HS-27A (cell line): ENCODE measurements at regions not wholly inside any gene's neighbourhood (a gene's known extent, or its start where the extent isn't known, plus 50 kb on each side); places are given as distances from the start of the nearest gene placed in this dataset.
"Not testable (repeated sequence)": the region's sequence is repeated elsewhere in the genome, so short reads cannot be mapped to it uniquely, and the experiment has no call there.

Source experiments
- DNase-seq: peaks from one replicate; pipeline ENCODE4 v3.0.0-alpha.2; 2012; ENCODE audit warnings: low read depth, missing footprints

DNA sequence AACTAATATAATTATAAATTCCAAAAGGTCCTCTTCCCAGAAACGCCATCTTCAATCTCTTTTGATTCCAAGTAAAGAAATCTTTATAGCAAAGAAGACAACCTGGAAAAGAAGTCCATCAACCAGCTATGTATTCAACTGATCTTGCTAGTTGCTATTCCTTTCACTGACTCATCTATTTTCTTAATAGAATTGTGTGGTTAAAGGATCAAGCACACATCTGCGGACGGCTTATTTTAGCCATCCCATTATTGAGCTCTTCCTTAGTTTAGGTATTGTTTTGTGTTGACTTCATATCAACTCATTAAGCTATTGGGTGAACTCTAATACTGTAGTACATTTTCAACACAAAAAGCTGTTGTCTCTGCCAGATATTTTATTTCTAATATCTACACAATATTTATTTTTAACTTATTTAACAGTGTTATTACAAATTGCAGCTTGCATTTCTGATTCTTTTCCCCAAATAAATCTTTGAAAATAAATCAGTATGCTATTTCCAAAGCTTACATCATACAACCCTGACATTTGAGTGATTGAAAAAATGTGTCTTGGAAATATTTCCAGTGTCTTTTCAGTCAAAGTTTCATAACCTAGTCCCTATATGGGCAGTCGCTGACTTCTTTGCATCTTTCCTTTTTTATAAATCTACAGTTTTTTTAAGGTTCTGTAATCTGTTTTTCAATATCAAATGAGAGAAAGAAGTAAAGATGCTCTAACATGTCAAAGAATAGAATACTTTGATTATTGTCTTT is 158.8 kb upstream of the SPRY2 start:
- no peak for DNase-seq

DNA sequence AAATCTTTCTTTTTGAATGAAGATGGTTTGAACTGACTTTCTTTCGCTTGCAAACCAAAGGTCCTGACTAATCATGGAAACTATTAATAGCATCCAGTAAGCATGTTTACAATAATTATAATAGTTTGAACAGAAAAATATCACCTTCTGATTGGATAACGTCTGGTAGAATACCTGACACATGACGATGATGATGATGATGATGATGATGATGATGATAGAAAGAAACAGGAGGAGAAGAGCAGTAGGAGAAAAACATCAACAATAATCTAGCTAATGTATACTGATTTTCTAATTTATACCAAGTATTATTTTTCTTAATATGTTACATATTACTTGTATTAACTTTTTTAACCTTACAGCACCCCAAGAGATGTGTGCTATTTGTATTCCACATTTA is 157.5 kb upstream of the SPRY2 start:
- DNase-seq, result no peak

DNA sequence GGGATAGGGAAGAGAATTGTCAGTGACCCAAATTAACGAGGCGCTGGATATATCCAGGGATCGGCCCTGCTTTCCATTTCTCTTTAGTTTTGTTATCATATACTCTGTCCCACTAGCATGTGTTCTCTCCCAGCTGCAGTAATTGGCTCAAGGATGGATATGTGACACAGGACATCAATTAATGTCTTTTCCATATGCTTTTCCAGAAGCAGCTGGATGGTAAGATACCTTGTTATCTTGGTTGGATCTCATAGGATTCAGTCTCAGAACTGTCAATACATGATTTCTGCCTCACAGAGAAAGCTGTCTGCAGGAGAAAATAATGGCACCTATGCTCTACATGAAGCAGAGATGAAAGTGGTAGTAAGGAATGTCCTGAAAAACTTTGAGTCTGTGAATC is 157.1 kb upstream of the SPRY2 start:
- DNase-seq, result no peak

DNA sequence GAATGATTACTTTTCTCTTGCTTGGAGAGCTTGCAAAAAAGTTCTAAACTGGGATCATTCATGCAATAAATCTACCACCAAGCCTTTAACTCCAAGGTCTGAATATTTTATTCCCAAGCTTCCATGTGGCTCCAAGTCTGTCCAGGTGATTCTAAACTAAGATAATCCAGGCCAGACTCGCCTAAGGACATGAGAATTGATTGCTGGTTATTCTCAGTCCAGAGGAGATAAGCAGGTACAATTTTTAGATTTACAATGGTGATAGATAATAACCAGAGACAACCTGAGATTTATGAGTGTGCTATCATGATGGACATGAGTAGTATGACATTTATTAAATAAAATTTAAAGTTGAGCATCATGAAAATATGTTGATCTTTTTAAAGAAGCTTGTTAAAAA is 156.5 kb upstream of the SPRY2 start:
- no peak for DNase-seq

DNA sequence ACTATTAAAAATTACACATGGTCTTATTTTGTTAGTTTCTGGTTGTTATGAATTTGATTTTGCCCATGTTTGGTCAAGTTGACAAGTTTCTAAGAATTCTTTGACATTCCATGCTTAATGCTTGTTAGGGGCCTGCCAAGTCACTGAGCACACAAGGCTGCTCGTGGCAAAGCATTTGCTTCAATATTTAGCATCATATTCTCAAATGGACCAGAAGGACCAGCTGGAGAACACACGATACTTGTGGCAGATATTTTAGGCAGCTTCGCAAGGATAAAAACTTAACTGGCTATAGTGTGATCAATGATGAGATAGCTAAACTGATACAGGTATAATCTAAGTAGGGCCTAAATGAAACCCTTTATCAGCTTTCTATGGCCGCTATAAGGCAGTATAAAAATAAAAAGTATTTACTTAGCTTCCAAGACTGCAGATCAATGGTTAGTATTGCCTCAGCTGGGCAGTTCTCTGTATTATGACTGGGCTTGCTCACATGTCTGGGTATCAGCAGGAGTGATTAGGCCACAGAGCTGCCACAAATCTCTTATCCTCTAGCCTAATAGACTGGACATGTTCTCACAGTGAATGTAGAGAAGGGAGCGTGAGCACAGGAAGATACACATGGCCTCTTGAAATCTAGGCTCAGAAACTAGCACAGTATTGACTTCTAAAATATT is 155.9 kb upstream of the SPRY2 start:
- no peak for DNase-seq

DNA sequence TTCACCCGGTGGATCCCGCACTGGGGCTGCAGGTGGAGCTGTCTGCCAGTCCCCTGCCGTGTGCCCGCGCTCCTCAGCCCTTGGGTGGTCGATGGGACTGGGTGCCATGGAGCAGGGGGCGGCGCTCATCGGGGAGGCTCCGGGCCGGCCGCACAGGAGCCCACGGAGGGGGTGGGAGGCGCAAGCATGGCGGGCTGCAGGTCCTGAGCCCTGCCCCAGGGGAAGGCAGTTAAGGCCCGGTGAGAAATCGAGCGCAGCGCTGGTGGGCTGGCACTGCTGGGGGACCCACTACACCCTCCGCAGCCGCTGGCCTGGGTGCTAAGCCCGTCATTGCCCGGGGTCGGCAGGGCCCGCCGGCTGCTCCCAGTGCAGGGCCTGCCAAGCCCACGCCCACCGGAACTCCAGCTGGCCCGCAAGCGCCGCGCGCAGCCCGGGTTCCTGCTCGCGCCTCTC is 149.6 kb upstream of the SPRY2 start:
- not testable (repeated sequence) for DNase-seq

DNA sequence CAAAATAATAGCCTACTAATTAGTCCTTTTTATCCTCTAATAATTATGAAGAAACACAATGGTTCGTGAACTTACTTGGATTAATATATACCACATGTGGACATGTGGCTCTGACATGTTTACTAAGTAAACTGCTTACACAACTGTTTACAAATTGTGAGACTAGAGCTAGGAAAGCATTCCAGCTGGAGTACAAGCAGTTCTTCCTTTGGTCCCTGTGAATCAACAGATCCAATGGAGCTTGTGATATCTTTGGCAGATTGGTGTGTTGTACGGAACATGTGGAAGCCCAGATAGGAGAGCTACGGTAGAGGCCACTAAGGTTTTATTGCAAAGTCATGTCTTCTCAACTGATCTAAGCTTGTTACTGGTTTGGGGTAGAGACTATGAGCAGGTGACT is 145.5 kb upstream of the SPRY2 start:
- DNase-seq, result no peak

DNA sequence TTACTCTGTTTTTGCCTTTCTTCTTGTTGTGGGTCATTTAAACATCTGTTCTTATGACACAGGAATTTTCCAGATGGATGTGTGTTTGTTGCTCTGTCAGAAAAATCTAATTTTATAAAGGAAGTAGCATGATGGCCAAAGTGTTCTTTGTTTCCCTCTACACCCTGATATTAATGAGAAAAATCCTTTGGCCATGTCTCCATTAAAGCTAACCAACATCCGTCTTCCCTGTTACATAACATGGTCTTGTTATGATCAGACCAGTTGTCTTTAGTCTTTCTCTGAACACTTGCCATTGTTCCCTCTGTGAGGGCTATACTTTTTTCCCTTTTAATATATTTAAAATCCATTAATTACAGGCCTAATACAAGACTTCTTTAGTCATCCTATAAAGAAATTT is 142.2 kb upstream of the SPRY2 start:
- DNase-seq, result no peak

DNA sequence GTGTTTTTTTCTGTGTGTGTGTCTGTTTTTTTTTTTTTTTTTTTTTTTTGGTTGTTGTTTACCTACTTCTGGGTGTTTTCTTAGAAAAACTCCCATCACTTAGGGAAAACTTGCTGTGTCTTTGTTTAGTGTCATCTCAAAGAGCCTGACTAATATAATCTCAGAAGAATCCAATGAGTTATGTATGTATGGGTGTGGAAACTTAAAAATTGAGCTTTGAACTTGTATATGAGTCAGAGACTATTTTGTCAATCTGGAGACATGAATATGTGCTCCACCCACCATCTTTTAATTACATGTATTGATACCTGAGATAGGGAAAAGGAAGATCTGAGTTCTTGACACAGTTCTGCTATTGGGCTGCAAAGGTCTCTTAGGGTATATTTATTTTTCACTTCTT is 140.7 kb upstream of the SPRY2 start:
- DNase-seq, result no peak

DNA sequence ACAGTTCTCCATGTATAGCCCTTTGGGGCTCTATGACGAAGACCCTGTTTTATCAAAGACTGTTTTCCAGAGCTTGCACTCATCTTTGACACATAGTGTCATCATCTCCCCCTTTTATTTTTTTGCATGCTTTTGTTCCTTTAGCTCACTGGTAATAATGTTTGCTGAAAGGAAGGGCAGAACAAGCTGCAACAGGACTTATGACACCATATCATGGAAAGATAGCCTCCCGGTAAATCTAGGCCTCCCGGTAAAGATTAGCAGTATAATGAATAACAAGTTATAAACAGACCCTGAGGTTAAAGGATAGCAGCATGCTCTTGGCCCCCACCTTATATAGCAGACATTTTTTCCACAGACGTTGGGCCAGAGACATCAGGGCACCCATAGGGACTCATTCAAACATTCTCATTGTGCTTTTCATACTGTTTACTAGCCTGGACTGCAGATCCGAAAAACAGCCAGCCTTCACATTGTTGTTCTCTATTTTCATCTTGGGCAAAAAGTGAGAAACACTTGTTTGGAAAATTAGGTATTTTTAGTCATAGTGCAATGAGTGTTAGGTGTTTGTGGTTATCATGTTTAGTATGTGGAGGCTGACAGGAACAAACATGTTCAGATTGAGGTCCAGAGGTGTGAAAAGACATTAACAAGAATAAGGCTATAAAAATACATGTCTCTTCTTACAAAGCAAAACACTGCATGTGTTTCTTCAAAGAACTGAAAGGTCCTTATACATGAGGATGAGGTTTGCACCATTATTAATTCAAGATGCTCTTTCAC is 136.9 kb upstream of the SPRY2 start:
- DNase-seq, result no peak

DNA sequence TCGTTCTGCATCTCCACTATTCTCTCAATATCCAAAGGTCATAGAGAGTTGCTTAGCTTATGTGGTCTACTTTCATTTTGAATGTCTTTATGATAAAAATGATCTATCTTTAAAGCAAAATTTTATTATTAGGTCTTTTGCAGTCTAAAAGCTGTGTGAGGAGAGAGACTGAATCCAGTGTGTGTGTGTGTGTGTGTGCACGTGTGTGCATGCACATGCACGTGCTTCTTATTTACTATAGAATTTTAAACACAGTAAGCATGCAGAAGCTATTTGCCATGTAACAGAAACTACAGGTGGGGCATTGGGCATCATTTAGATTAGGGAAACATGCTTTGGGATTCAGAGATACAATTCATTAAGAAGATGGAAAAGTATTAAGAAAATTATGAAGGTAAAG is 136.0 kb upstream of the SPRY2 start:
- no peak for DNase-seq

DNA sequence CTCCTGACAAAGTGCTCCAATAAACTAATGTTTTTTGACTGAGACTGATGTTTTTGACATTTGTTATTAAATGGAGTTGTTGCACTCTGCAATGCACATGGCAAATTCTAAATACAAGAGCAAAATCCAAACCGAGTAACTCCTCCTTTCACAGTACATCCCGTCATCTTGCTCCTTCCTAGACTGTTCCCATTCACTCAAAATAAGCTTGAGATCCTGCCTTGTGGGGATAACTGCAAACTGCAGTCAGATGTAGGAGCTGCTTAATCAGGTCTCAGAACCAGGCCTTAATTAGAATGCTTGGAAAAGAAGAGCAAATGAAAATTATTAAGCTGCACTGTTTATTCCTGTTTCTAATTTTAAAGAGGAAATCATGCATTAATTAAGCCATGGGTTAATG is 134.8 kb upstream of the SPRY2 start:
- no peak for DNase-seq

DNA sequence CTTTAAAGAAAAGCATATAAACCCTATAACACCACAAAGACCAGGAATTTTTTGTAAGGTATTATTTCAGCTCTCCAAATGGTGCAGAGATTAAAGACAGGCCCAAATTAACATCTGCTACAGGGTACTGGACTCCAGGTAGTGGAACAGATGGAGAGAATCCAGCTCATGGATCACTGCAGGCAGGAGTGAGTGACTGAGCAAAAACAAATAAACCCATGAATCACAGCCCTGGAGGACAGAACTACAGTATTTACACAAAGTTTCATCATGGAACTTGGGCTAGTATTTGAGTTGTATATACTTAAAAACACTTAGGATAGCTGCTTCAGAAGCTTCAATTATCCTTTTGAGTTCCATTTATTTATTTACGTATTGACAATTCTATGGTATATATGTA is 132.8 kb upstream of the SPRY2 start:
- no peak for DNase-seq

DNA sequence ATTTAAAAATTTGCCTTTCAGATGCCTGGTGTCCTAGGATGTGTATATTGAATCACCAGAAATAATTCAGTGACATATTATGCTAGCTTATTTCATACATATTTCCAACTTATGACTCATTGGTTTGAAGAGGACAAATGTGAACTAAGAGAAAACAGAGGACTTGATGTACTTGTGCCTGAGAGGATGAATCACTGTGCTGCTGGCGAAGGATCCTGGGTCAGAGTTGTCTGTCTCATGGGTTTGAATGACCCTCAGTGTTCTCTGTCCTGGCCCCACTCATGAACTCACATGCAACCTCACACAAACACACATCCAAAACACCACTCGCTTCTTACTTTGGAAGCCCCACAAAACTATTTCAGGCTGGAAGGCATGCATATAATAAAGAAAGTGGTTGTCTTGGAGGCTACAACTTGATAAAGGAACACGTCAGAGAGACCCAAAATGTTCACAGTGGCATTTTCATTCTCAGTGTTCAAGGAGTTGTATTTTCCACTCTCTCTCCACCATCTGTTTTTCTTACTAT is 129.0 kb upstream of the SPRY2 start:
- no peak for DNase-seq

DNA sequence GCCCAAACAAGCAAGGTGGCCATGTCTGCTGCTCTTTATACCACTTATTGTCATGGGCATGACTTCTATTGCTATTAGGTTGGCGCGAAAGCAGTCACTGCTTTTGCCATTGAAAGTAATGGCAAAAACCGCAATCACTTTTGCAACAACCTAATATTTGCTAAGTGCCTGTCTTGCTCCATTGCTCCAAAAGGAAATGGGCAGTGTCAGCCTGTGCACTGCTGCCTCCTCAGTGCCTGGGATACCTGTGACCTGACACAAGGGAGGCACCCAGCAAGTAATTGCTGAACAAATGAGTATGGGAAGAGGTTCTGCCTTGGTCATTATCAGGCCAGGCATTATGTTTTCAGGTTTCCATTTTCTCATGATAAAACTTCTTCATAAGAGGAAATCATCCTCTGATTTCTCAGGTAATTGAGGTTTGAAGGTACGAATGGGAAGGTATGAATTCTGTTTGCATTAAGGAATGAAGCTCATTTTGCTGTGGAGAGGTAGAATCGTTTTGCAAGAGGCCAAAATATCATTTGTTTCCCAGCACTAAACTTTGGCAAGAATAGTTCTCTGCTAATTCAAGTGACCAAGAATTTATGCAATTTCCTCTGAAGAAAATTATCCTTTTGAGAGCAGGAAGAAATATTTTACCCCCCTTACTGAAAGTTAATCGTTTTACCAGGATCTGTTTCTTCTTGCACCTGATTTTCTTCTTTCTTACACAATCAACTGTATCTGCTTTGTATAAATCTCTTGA is 128.4 kb upstream of the SPRY2 start:
- no peak for DNase-seq

DNA sequence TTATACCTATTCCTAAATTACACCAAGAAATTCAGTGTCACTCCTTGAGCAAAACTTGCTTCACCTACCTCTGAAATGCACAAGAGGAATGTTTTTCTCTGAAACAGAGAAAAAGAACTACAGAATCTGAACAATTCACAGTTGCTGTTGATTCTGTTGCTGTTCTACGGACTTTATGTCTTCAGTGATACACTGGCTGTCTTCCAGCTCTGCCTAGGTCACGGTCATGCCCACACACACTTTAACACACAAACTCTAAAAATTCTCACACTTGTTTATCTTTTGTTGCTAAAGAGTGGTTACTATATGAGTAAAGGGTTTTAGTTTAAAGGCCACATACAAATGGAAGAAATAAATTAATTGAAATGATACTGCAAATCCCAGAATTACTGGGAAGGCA is 124.4 kb upstream of the SPRY2 start:
- DNase-seq, result no peak

DNA sequence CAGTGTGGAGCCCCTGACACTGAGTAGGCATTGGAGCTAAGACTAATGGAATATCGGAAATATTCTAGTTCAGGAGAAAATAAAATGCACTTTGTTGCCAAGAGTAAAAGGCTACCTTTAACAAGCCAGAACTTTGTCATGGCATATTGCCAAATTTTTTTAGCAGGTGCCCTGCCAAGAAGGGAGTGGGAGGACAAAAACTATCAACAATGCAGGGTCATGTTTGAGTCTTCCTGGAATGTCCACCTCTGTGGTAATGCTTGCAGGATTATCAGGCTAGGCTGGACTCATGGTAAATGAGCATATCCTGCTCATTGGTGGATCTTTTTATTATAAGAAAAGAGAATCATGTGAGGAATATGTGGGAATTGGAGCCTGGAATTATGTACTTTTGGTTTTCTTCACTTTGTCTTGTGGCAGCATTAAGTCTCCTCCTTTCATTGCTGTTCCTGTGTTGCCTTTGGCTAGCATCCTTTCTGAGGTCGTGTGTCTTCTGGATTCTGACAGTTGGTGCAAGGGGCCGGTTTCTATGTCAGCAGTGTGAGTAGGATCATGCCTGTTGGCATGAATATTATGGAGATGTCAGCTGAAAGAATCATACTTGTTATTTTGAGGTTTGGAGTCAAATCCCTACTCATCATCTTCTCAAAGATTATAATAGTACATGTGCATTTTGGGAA is 122.9 kb upstream of the SPRY2 start:
- DNase-seq, result no peak

DNA sequence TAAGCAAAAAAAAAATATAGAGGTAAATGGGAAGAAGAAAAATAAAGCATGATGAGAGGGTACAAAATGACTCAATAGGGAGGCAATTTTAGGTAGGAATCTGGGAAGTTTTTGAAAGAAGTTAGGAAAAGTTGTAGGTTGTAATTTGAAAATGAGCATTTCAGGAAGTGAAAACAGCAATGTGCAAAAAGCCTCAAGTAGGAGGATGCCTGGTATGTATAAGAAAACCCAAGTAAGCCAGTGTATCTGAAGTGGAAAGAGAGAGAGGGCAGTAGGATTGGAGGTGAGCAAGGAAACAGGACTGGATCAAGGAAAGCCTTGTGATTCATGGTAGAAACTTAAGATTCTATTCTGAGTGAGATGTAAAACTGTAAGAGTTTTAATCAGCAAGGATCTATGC is 121.6 kb upstream of the SPRY2 start:
- DNase-seq, result no peak

DNA sequence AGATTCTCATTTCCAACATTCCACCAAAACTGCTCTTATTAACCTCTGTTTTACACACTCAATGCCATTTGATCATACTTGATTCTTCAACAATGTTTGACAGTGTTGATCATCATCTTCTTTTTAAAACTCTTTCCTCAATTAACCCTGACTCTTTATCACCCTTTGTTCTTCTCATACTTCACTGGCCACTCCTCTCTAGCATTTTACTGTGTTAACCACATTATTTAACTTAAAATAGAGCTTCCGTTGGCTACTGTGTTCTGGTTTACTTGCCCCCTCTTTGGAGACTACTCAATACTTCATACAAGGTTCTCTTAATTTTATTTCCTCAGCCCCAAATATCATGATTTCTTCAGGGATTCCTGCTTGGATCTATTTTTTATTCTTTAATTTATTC is 121.1 kb upstream of the SPRY2 start:
- no peak for DNase-seq

DNA sequence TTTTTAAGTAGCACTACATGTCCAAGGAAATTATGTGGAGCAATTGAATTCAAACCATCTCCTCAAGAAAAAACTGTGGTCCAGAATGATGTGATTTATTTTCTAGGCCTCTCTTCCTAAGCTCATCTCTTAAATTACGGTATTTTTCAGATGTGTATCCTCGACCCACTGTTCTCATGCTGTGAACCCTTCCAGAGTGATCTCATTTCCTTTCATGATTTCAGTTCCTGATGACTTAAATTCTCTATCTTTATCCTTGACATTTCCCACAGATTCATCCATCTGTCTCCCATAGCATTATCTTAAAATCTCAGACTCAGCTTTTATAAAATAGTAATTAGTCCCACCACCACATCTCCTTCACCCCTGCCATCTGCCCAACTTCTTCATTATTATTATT is 117.6 kb upstream of the SPRY2 start:
- DNase-seq, result no peak

DNA sequence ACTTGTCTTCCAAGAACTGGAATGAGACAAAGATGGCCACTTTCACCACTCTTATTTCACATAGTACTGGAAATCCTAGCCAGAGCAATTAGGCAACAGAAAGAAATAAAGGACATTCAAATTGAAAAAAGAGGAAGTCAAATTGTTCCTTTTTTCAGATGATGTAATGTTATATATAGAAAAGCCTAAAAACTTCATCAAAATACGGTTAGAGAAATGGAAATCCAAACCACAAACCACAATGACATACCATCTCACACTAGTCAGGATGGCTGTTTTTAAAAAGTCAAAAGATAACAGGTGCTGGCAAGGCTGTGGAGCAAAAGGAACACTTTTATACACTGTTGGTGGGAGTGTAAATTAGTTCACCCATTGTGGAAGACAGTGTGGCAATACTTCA is 113.3 kb upstream of the SPRY2 start:
- no peak for DNase-seq

DNA sequence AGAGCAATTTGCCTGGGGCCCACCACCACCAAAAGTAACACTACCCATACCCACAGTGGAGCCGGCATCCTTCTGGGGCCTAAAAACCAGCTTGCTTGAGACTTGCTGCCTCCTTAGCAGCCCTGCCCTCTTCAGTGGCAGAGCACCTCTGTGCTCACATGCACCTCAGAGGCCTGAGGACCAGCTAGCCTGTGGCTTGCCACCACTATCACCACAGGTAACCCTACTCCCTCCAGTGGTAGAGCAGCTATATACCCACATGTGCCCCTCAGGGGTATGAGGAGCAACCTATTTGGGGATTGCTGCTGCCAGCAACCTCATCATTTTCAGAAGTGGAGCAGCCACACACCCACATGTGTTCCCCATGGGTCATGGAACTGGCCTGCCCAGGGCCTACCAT is 111.4 kb upstream of the SPRY2 start:
- DNase-seq, result no peak
